Spleen (tissue), 11 donors: ENCODE measurements at regions not wholly inside any gene's neighbourhood (a gene's known extent, or its start where the extent isn't known, plus 50 kb on each side); places are given as distances from the start of the nearest gene placed in this dataset.

Experiments
- DNase-seq: peaks from one replicate; pipeline ENCODE4 v3.0.0-alpha.2; 2020
- H3K27ac ChIP-seq, 8 donors: fragments of 200-600 bp; sonication (generic) in 7 of 8; 1 replicate in 4 of 8; 2 replicates in 4 of 8; pipeline versions ENCODE4 v1.5.0 to v1.8.0; 2016 to 2021; ENCODE audit warnings: inconsistent platforms in 4 of 8, mild to moderate bottlenecking in 4 of 8, moderate library complexity in 1 of 8
- H3K27me3 ChIP-seq, 7 donors: fragments of 200-600 bp; sonication (generic) in 6 of 7; replicated peaks in 1 of 7; 1 replicate in 4 of 7; 2 replicates in 3 of 7; pipeline versions ENCODE4 v1.5.0 to v1.8.0; 2016 to 2021; ENCODE audit warnings: inconsistent platforms in 3 of 7, mild to moderate bottlenecking in 1 of 7
- H3K36me3 ChIP-seq, 6 donors: fragments of 200-600 bp; sonication (generic) in 5 of 6; 1 replicate in 4 of 6; 2 replicates in 2 of 6; pipeline versions ENCODE4 v1.5.0 to v1.8.0; 2016 to 2021; ENCODE audit warnings: inconsistent platforms in 2 of 6
- H3K4me1 ChIP-seq, 6 donors: fragments of 200-600 bp; sonication (generic) in 5 of 6; 1 replicate in 3 of 6; 2 replicates in 3 of 6; pipeline versions ENCODE4 v1.5.0 to v1.8.0; 2016 to 2021; ENCODE audit warnings: inconsistent platforms in 3 of 6
- H3K4me3 ChIP-seq, 8 donors: fragments of 200-600 bp; sonication (generic) in 7 of 8; 1 replicate in 4 of 8; 2 replicates in 4 of 8; pipeline versions ENCODE4 v1.5.0 to v1.8.0; 2016 to 2021; ENCODE audit warnings: inconsistent platforms in 4 of 8, mild to moderate bottlenecking in 4 of 8, moderate library complexity in 2 of 8
- H3K9me3 ChIP-seq, 8 donors: fragments of 200-600 bp; sonication (generic) in 7 of 8; 1 replicate in 4 of 8; 2 replicates in 4 of 8; pipeline versions ENCODE4 v1.5.0 to v1.8.0; 2016 to 2021; ENCODE audit warnings: inconsistent platforms in 4 of 8
- POLR2A ChIP-seq, 3 donors: fragments of 450-650 bp; IDR thresholded peaks; one replicate each; pipeline ENCODE4 v1.5.1; 2017; ENCODE audit warnings: antibody characterized with exemption in 3 of 3, mild to moderate bottlenecking in 1 of 3
- POLR2AphosphoS5 ChIP-seq, 3 donors: sonication (generic); formaldehyde crosslinking; IDR thresholded peaks; one replicate each; pipeline ENCODE4 v1.5.1; 2017; ENCODE audit warnings: antibody characterized with exemption in 3 of 3
- WGBS, 5 donors: extraction: QIAGEN DNeasy Blood & Tissue Kit in 3 of 5; methylation state at CpG; one replicate each; pipeline versions ENCODE4 v1.1.5 to v1.1.7; 2013 to 2018; 5-methylcytosine and 5-hydroxymethylcytosine counted together
- intact Hi-C: fragments of 100-400 bp; cut with DNase I; formaldehyde crosslinking; loops from one replicate; pipeline ENCODE4 v1.15.0; 2023; ENCODE audit warnings: low total_unique reads
- TF ChIP-seq, protein P1 (sequence below), 11 experiments: fragments of 200-600 bp in 7 of 11; fragments of 450-650 bp in 4 of 11; sonication (generic) in 4 of 11; IDR thresholded peaks in 8 of 11; conservative IDR thresholded peaks in 3 of 11; 1 replicate in 7 of 11; 2 replicates in 4 of 11; pipeline versions ENCODE4 v1.4.0 to v1.8.0; 2016 to 2021; ENCODE audit warnings: antibody characterized with exemption in 11 of 11, inconsistent platforms in 4 of 11, mild to moderate bottlenecking in 1 of 11
- donor health status: healthy with polysubstance abuse.
- donor health status: DM: no; HTN: no; CAD: no; lungs with moderate emphysema.
- donor health status: DM: no; HTN: no; CAD: no.
- donor health status: Bipolar disorder and iron deficiency.
- donor health status: healthy.
- donor health status: DM: no; HTN: no; CAD: no.
- donor health status: DM: yes; HTN: yes; CAD: no.

DNA sequence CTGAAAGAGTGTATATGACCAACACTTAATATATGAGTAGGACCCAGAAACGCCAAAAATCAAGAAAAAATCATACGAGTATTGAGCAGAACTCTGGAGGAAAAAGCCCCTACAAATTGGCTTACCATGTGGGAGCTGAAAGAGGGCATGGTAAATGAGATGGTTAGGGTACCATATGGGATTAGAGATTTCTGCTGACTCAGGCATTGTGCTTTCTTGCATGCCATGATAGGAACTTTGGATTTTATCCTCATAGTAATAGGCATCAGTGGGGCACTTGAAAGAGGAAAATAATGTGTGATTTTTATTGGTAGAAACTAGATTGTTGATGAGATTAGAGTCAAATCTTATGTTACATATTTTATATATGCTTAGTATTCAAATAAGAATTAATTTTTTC is 271.1 kb downstream of the CBLN2 start:
- no peak overlapping the region for H3K27ac ChIP-seq
- no peak for DNase-seq
- H3K27me3 ChIP-seq = no peaks in the 10 kb centered on the region
- H3K4me3 ChIP-seq = no peak overlapping the region
- TF ChIP-seq POLR2AphosphoS5 (IDR thresholded peaks at IDR 0.05) = no peak
- TF ChIP-seq, protein P1, sequence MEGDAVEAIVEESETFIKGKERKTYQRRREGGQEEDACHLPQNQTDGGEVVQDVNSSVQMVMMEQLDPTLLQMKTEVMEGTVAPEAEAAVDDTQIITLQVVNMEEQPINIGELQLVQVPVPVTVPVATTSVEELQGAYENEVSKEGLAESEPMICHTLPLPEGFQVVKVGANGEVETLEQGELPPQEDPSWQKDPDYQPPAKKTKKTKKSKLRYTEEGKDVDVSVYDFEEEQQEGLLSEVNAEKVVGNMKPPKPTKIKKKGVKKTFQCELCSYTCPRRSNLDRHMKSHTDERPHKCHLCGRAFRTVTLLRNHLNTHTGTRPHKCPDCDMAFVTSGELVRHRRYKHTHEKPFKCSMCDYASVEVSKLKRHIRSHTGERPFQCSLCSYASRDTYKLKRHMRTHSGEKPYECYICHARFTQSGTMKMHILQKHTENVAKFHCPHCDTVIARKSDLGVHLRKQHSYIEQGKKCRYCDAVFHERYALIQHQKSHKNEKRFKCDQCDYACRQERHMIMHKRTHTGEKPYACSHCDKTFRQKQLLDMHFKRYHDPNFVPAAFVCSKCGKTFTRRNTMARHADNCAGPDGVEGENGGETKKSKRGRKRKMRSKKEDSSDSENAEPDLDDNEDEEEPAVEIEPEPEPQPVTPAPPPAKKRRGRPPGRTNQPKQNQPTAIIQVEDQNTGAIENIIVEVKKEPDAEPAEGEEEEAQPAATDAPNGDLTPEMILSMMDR (IDR thresholded peaks at IDR 0.05 in 8 of 11, conservative IDR thresholded peaks at IDR 0.05 in 3 of 11) = no peak
- TF ChIP-seq POLR2A (IDR thresholded peaks at IDR 0.05) = no peak
- peaks cover 0 to 36% (median 14%) of the 10 kb centered on the region in 8 donors for H3K9me3 ChIP-seq
- 75 to 87% (median 80%) methylated on average over 2 of the region's 2 CpGs for WGBS, 5 donors
- no peaks in the 10 kb centered on the region for H3K4me1 ChIP-seq
- no peaks in the 10 kb centered on the region for H3K36me3 ChIP-seq
- intact Hi-C loops = no loop called here

GRCh38 chr18:72261590-72261989 is 282.6 kb downstream of the CBLN2 start:
- DNase-seq = no peak
- 48 to 60% (median 50%) methylated on average over 2 of the region's 2 CpGs for WGBS, 5 donors
- intact Hi-C loops = no loop called here

DNA sequence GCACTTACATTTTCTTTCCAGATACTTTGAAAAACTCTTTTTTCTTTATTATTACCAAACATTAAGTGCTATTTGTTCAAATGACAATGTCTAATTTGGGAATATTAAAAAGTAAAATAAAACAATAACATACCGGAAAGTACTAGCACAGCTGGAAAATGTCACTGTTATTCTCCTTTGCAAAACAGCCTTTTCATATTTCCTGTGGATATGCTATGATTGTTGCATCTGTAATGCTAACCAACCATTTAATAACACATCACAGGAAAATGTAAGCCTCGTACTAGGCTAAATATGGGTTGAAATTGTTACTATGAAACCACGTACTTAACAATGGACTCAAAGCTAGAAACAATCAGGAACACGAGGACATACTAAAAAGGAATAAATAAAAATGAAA is 298.1 kb downstream of the CBLN2 start:
- H3K27me3 ChIP-seq = no peaks in the 10 kb centered on the region
- no peak overlapping the region for H3K27ac ChIP-seq
- H3K4me1 ChIP-seq = no peaks in the 10 kb centered on the region
- no peak for TF ChIP-seq POLR2A (IDR thresholded peaks at IDR 0.05)
- no peak for TF ChIP-seq POLR2AphosphoS5 (IDR thresholded peaks at IDR 0.05)
- TF ChIP-seq, protein P1 (IDR thresholded peaks at IDR 0.05 in 8 of 11, conservative IDR thresholded peaks at IDR 0.05 in 3 of 11) = no peak
- H3K9me3 ChIP-seq = peaks cover 0 to 17% (median 4%) of the 10 kb centered on the region in 8 donors
- H3K36me3 ChIP-seq = no peaks in the 10 kb centered on the region
- 49 to 67% (median 62%) methylated on average over 4 of the region's 4 CpGs for WGBS, 5 donors
- intact Hi-C loops = no loop called here
- H3K4me3 ChIP-seq = no peak overlapping the region
- DNase-seq = no peak

More at GRCh38 chr18:72261590-72261989, 282.6 kb downstream of the CBLN2 start:
- no peaks in the 10 kb centered on the region for H3K27me3 ChIP-seq
- TF ChIP-seq POLR2A (IDR thresholded peaks at IDR 0.05) = no peak
- no peak for TF ChIP-seq POLR2AphosphoS5 (IDR thresholded peaks at IDR 0.05)
- TF ChIP-seq, protein P1 (IDR thresholded peaks at IDR 0.05 in 8 of 11, conservative IDR thresholded peaks at IDR 0.05 in 3 of 11) = no peak
- H3K36me3 ChIP-seq = no peaks in the 10 kb centered on the region
- no peak overlapping the region for H3K4me3 ChIP-seq
- no peak overlapping the region for H3K27ac ChIP-seq
- H3K9me3 ChIP-seq = no peaks in the 10 kb centered on the region
- H3K4me1 ChIP-seq = no peaks in the 10 kb centered on the region

- no peak for DNase-seq
- Histone ChIP-seq H3K27me3 (no peaks in the 10 kb centered on the region), H3K36me3 (no peaks in the 10 kb centered on the region), H3K9me3 (no peaks in the 10 kb centered on the region), H3K4me1 (no peaks in the 10 kb centered on the region), H3K4me3 (no peak overlapping the region), H3K27ac (no peak overlapping the region)
- intact Hi-C loops = no loop called here
- TF ChIP-seq POLR2A (IDR thresholded peaks at IDR 0.05) (no peak), POLR2AphosphoS5 (IDR thresholded peaks at IDR 0.05) (no peak)
- TF ChIP-seq, protein P1 (IDR thresholded peaks at IDR 0.05 in 8 of 11, conservative IDR thresholded peaks at IDR 0.05 in 3 of 11) = no peak
- 77 to 83% (median 80%) methylated on average over 2 of the region's 2 CpGs for WGBS, 5 donors
Measured at GRCh38 chr18:72235422-72235821, 308.7 kb downstream of the CBLN2 start.
